ENCODE measurements at regions not wholly inside any gene's neighbourhood (a gene's known extent, or its start where the extent isn't known, plus 50 kb on each side); places are given as distances from the start of the nearest gene placed in this dataset.
A peak's percentile ranks its signal among the peaks of the same experiment; 100 is the strongest.

- ATAC-seq (no peak), DNase-seq (no peak)
- Histone ChIP-seq H3K4me1 (ENCODE audit: control insufficient read depth, insufficient read depth, low read length) (no peaks in the 10 kb centered on the region), H3K27me3 (ENCODE audit: control insufficient read depth, insufficient read depth) (no peaks in the 10 kb centered on the region), H3K4me3 (ENCODE audit: low read length) (no peak overlapping the region), H3K27ac (ENCODE audit: low read length) (no peak overlapping the region), H3K9me3 (ENCODE audit: control insufficient read depth, low read length) (no peaks in the 10 kb centered on the region)
- 85% methylated on average over 3 of the region's 3 CpGs for WGBS
- intact Hi-C loops (cut with DNase I) = loop anchor here in 3 of 4 donors (5.0 to 10.0 kb wide), 3 partner anchors 128 to 221 kb away; no protein-coding TSS in a partner anchor
Measured at GRCh38 chr6:41464019-41464418, 82.2 kb upstream of the FOXP4 start.

- intact Hi-C loops (cut with DNase I) = loop anchor here in 3 of 4 donors (5.0 to 10.0 kb wide), 3 partner anchors 128 to 220 kb away; no protein-coding TSS in a partner anchor
- ATAC-seq (no peak), DNase-seq (no peak)
- no peak overlapping the region for H3K4me3 ChIP-seq (ENCODE audit: low read length)
- H3K27ac ChIP-seq (ENCODE audit: low read length) = no peak overlapping the region
- no peaks in the 10 kb centered on the region for H3K4me1 ChIP-seq (ENCODE audit: control insufficient read depth, insufficient read depth, low read length)
- WGBS = 89% methylated on average over 7 of the region's 7 CpGs
- H3K9me3 ChIP-seq (ENCODE audit: control insufficient read depth, low read length) = no peaks in the 10 kb centered on the region
- H3K27me3 ChIP-seq (ENCODE audit: control insufficient read depth, insufficient read depth) = no peaks in the 10 kb centered on the region
Measured at GRCh38 chr6:41464481-41464880, 81.7 kb upstream of the FOXP4 start.

- intact Hi-C loops (cut with DNase I) = loop anchor here in 2 of 4 donors (10.0 kb wide), 1 partner anchor 218 kb away; no protein-coding TSS in a partner anchor
Measured at GRCh38 chr6:41466437-41466990, 79.7 kb upstream of the FOXP4 start.

GRCh38 chr6:41467061-41467460 is 79.1 kb upstream of the FOXP4 start:
- 72% methylated on average over 10 of the region's 10 CpGs for WGBS
- DNase-seq = no peak
- Histone ChIP-seq H3K27me3 (ENCODE audit: control insufficient read depth, insufficient read depth) (no peaks in the 10 kb centered on the region), H3K4me3 (ENCODE audit: low read length) (no peak overlapping the region), H3K4me1 (ENCODE audit: control insufficient read depth, insufficient read depth, low read length) (no peaks in the 10 kb centered on the region), H3K9me3 (ENCODE audit: control insufficient read depth, low read length) (no peaks in the 10 kb centered on the region), H3K27ac (ENCODE audit: low read length) (no peak overlapping the region)
- ATAC-seq = no peak
- intact Hi-C loops (cut with DNase I) = loop anchor here in 2 of 4 donors (10.0 kb wide), 1 partner anchor 218 kb away; no protein-coding TSS in a partner anchor

More at GRCh38 chr6:41466437-41466990, 79.7 kb upstream of the FOXP4 start:
- Histone ChIP-seq H3K9me3 (ENCODE audit: control insufficient read depth, low read length) (no peaks in the 10 kb centered on the region), H3K4me1 (ENCODE audit: control insufficient read depth, insufficient read depth, low read length) (no peaks in the 10 kb centered on the region), H3K27me3 (ENCODE audit: control insufficient read depth, insufficient read depth) (no peaks in the 10 kb centered on the region), H3K4me3 (ENCODE audit: low read length) (no peak overlapping the region), H3K27ac (ENCODE audit: low read length) (no peak overlapping the region)
- no peak for DNase-seq
- ATAC-seq = no peak
- WGBS = 45% methylated on average over 2 of the region's 2 CpGs

GRCh38 chr6:41467627-41468404 is 78.4 kb upstream of the FOXP4 start:
- Histone ChIP-seq H3K4me1 (ENCODE audit: control insufficient read depth, insufficient read depth, low read length) (peaks cover 2% of the 10 kb centered on the region), H3K27ac (ENCODE audit: low read length) (no peak overlapping the region), H3K27me3 (ENCODE audit: control insufficient read depth, insufficient read depth) (no peaks in the 10 kb centered on the region), H3K4me3 (ENCODE audit: low read length) (no peak overlapping the region), H3K9me3 (ENCODE audit: control insufficient read depth, low read length) (no peaks in the 10 kb centered on the region)
- ATAC-seq = no peak
- no peak for DNase-seq
- intact Hi-C loops (cut with DNase I) = loop anchor here in 2 of 4 donors (10.0 kb wide), 1 partner anchor 217 kb away; no protein-coding TSS in a partner anchor
- WGBS = 78% methylated on average over 16 of the region's 16 CpGs

- no peaks in the 10 kb centered on the region for H3K27me3 ChIP-seq (ENCODE audit: control insufficient read depth, insufficient read depth)
- peak overlapping the region; percentile 22 for H3K4me3 ChIP-seq (ENCODE audit: low read length)
- intact Hi-C loops (cut with DNase I) = loop anchor here in 2 of 4 donors (10.0 kb wide), 1 partner anchor 215 kb away; no protein-coding TSS in a partner anchor
- DNase-seq (no peak), ATAC-seq (no peak)
- 56% methylated on average over 20 of the region's 20 CpGs for WGBS
- H3K9me3 ChIP-seq (ENCODE audit: control insufficient read depth, low read length) = no peaks in the 10 kb centered on the region
- H3K27ac ChIP-seq (ENCODE audit: low read length) = no peak overlapping the region
- H3K4me1 ChIP-seq (ENCODE audit: control insufficient read depth, insufficient read depth, low read length) = peaks cover 4% of the 10 kb centered on the region
Measured at GRCh38 chr6:41469156-41470028, 76.8 kb upstream of the FOXP4 start.

- ATAC-seq = peak; percentile 7 to 28
Measured at GRCh38 chr6:41470029-41470330, 76.2 kb upstream of the FOXP4 start.

GRCh38 chr6:41470331-41471063 is 75.7 kb upstream of the FOXP4 start:
- ATAC-seq (peak; percentile 87 to 88), DNase-seq (peak; percentile 86 to 93 (median 87))
- Histone ChIP-seq H3K27ac (ENCODE audit: low read length) (no peak overlapping the region), H3K9me3 (ENCODE audit: control insufficient read depth, low read length) (no peaks in the 10 kb centered on the region), H3K4me1 (ENCODE audit: control insufficient read depth, insufficient read depth, low read length) (peaks cover 4% of the 10 kb centered on the region), H3K27me3 (ENCODE audit: control insufficient read depth, insufficient read depth) (no peaks in the 10 kb centered on the region), H3K4me3 (ENCODE audit: low read length) (peak overlapping the region; percentile 22)
- intact Hi-C loops (cut with DNase I) = no loop called here
- 7% methylated on average over 62 of the region's 62 CpGs for WGBS

More at GRCh38 chr6:41470029-41470330, 76.2 kb upstream of the FOXP4 start:
- H3K27me3 ChIP-seq (ENCODE audit: control insufficient read depth, insufficient read depth) = no peaks in the 10 kb centered on the region
- WGBS = 10% methylated on average over 23 of the region's 23 CpGs
- no peaks in the 10 kb centered on the region for H3K9me3 ChIP-seq (ENCODE audit: control insufficient read depth, low read length)
- peaks cover 4% of the 10 kb centered on the region for H3K4me1 ChIP-seq (ENCODE audit: control insufficient read depth, insufficient read depth, low read length)
- no peak overlapping the region for H3K27ac ChIP-seq (ENCODE audit: low read length)
- peak overlapping the region; percentile 22 for H3K4me3 ChIP-seq (ENCODE audit: low read length)
- intact Hi-C loops (cut with DNase I) = no loop called here
- DNase-seq = peak in 1 of 3 donors; percentile 58

- H3K27ac ChIP-seq (ENCODE audit: low read length) = no peak overlapping the region
- no peaks in the 10 kb centered on the region for H3K9me3 ChIP-seq (ENCODE audit: control insufficient read depth, low read length)
- intact Hi-C loops (cut with DNase I) = no loop called here
- peaks cover 4% of the 10 kb centered on the region for H3K4me1 ChIP-seq (ENCODE audit: control insufficient read depth, insufficient read depth, low read length)
- DNase-seq = no peak
- H3K27me3 ChIP-seq (ENCODE audit: control insufficient read depth, insufficient read depth) = no peaks in the 10 kb centered on the region
- WGBS = 70% methylated on average over 13 of the region's 13 CpGs
- H3K4me3 ChIP-seq (ENCODE audit: low read length) = no peak overlapping the region
- no peak for ATAC-seq
Measured at GRCh38 chr6:41471064-41471895, 74.9 kb upstream of the FOXP4 start.
